Vagina (tissue), 2 donors: ENCODE measurements at regions not wholly inside any gene's neighbourhood (a gene's known extent, or its start where the extent isn't known, plus 50 kb on each side); places are given as distances from the start of the nearest gene placed in this dataset.

ENCODE experiments used
- POLR2A ChIP-seq, 2 donors: fragments of 450-650 bp; IDR thresholded peaks; one replicate each; pipeline ENCODE4 v1.6.1; 2017; ENCODE audit warnings: antibody characterized with exemption in 2 of 2, mild to moderate bottlenecking in 2 of 2, moderate library complexity in 2 of 2
- POLR2AphosphoS5 ChIP-seq, 2 donors: sonication (generic); formaldehyde crosslinking; IDR thresholded peaks; one replicate each; pipeline ENCODE4 v1.9.0; 2017; ENCODE audit warnings: antibody characterized with exemption in 2 of 2, mild to moderate bottlenecking in 2 of 2, low read depth in 1 of 2; ENCODE audit not compliant: insufficient read depth in 1 of 2
- TF ChIP-seq, protein P1 (sequence below), 3 experiments: fragments of 450-650 bp in 2 of 3; fragments of 200-600 bp in 1 of 3; sonication (generic) in 1 of 3; IDR thresholded peaks; one replicate each; pipeline ENCODE4 v1.5.1; 2017 to 2019; ENCODE audit warnings: antibody characterized with exemption in 3 of 3, mild to moderate bottlenecking in 2 of 3, moderate library complexity in 2 of 3

DNA sequence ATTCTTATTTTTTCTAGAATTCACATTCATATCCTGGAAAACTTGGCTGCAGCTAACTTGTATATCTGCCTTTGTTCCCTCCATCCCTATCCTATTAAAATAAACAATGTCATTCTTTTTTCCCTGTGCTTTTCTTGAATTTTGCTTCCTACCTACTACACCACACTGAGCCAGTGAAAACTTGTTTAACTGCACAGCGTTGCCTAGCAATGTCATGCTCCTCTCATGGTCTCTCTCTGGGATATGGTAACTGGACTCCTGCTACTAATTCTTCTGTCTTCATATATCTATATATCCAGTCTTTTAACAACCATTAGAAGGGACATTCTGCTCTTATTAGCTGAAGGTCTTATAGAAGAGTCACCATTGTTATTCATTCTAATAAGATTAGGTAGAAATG lies 434.4 kb downstream of the METTL15 start:
- TF ChIP-seq, protein P1, sequence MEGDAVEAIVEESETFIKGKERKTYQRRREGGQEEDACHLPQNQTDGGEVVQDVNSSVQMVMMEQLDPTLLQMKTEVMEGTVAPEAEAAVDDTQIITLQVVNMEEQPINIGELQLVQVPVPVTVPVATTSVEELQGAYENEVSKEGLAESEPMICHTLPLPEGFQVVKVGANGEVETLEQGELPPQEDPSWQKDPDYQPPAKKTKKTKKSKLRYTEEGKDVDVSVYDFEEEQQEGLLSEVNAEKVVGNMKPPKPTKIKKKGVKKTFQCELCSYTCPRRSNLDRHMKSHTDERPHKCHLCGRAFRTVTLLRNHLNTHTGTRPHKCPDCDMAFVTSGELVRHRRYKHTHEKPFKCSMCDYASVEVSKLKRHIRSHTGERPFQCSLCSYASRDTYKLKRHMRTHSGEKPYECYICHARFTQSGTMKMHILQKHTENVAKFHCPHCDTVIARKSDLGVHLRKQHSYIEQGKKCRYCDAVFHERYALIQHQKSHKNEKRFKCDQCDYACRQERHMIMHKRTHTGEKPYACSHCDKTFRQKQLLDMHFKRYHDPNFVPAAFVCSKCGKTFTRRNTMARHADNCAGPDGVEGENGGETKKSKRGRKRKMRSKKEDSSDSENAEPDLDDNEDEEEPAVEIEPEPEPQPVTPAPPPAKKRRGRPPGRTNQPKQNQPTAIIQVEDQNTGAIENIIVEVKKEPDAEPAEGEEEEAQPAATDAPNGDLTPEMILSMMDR (IDR thresholded peaks at IDR 0.05), result no peak
- TF ChIP-seq POLR2A (IDR thresholded peaks at IDR 0.05) (no peak), POLR2AphosphoS5 (IDR thresholded peaks at IDR 0.05; ENCODE audit: insufficient read depth in 1 of 2, low read depth in 1 of 2) (no peak)
